ENCODE measurements at regions not wholly inside any gene's neighbourhood (a gene's known extent, or its start where the extent isn't known, plus 50 kb on each side); places are given as distances from the start of the nearest gene placed in this dataset.

GRCh38 chr5:61974680-61975079 lies 331.3 kb upstream of the KIF2A start:
- DNase-seq = no peak

DNA sequence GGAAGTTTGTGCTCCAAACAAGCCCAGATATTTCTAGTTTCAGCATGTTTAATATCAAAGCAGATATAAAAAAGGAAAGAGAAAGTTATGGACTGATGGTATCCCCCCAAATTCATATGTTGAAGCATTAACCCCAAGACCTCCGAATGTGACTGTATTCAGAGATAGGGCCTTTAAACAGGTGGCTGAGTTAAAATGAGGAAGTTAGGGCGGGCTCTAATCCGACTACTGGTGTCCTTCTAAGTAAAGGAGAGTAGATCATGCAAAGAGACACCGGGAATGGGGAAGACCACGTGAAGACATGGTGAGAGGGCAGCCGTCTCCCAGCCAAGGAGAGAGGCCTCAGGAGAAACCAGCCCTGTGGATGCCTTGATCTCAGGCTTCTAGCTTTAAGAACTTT lies 324.1 kb upstream of the KIF2A start:
- DNase-seq = no peak

DNA sequence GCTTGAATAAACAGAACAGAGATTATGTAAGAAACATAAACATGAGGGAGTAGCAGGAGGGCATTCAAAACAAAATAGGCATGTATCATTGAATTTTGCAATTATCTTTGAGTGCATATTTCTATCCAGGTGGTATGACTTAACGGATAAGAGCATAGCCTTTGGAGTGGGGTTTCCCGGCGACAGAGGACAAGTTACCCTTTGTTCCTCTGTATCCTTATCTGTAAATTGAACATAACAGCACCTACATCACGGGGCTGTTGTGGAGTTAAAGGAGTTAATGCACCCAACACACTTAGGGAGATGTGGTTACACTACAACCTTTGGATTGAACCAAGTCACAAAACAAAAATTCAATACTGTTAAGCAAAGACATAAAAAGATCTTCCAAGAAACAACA lies 314.6 kb upstream of the KIF2A start:
- DNase-seq = no peak

DNA sequence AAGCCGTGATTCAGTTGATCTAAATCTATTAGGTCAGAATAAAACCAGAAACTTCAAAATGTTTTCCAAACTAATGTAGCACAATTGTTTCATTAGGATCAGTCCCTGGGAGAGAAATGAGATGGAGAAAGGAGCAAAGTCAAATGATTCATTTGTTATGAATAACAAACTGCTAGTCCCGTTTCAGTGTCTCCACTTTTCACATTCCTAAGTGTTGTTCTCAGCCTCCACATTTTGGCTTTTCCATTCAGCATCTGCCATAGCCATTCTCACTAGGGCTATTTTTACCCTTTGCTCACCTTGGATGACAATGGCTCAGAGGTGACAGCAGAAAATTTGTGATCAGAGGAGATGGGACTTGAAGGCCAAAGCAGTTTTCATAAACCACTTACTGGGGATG lies 314.1 kb upstream of the KIF2A start:
- DNase-seq = no peak

DNA sequence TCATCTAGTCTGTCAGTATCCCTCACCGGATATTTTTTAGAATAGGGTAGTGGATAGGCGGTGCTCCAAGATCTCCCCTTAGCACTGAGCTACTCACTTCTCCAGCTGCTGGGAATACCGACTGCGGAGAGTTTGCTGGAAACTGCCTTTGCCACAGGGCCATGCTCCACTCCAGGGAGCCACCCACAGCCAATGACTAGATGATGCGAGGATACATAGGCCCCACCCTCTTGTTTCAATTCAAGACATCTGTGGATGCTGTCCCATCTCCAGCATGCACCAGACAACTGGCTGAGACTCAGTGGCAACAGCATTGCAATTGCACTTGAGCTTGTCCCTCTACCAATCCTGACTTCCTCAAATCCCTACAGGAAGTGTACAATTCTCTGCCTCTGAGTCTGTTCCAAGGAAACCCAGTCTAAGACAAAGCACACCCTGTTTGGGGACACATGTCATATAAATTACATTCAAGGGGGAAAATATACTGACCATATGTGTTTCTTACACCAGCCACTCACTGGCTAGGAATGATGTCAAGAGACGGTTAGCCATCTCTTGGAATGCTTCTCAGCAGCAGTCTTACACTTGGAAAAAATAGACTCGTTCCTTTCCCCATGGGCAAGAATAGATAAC lies 312.6 kb upstream of the KIF2A start:
- no peak for DNase-seq

GRCh38 chr5:61994171-61994570 lies 311.8 kb upstream of the KIF2A start:
- DNase-seq = no peak

DNA sequence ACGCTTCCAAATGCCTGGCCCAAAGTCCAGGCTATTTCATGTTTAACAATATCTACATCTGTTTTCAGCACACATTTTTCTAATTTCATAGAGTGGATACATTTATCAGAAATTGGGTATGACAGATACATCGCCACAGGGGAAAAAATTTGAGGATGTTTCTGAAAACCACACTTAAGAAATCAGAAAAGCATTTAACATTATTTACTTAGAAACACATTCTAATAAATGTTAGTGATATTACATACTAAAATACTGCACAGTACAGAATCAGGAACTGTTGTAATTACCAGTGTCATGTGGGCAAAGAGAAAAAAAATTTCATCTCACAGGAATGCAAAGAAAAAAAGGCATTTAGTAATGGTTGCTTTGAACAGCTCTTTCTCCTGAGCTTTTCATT lies 310.5 kb upstream of the KIF2A start:
- no peak for DNase-seq

DNA sequence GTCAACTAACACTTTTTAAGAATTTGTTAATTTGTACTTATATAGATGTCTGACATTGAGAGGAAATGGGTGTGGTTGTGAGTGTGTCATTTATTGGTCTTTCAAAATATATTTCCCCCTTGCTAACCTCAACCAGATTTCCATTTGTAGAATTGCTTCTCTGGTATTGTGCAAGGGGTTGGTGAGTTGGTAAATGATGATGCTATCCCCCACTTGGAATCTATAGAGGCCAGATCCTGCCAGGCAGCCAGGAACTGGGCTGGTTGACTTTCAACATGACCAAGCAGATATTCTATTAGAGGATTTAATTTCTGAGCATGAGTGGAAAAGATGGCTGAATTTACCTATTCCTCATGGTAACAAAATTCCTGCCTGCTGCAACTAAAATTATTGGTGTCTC lies 306.6 kb upstream of the KIF2A start:
- no peak for DNase-seq

DNA sequence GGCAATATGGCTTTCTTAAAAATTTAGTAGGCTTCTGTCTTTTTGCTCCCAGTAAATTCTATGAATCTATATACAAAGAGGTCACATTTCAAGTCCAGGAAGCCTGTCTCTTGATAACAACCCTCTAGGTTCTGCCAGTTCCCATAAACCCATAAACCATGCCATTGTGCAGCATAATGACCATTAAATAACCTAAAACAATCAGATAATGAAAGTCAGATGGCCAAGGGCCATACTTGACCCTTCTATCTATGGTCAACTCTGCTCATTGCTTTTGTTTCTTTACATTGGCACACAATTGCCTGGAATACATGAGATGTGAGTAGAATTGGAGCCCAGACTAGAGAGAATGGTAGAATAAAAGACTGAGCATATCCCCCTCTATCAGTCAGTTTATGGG lies 305.4 kb upstream of the KIF2A start:
- no peak for DNase-seq

DNA sequence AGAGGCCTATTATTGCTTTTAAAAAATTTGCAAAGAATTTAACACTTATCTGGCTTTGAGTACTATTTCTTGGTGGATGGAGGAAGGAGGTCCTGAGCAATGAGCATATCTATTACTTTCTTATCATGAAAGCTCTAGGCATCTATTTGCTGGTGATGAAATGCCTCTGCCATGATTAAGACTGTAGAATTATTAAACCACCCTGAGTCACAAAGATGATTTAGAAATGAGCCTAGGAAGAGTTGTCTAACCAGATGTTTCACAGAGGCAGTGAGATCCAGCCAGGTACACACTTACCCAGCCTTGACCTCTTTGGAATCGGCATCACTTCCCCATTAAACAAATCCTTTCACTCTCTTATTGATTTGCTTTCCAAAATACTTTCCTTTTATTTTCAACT lies 304.4 kb upstream of the KIF2A start:
- DNase-seq = no peak

DNA sequence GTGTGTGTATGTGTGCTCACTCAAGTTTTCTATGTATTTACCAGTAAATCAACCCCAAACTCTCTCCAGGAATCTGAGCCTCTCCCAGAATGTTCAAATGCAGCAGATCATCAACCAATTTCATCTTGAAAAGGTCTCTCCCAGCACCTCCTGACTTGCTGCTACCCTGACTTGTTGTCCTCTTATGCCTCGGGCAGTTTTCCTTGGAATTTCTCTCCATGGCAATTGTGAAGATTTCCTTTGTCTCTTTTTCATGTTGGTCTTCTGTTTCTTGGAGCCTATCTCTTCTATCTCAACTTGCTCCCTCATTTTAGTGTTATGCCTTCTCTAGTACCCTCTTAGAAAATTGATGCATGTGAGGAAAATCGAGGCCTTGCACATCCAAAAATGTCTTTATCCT lies 303.6 kb upstream of the KIF2A start:
- DNase-seq = no peak

GRCh38 chr5:62005551-62005950 lies 300.5 kb upstream of the KIF2A start:
- DNase-seq = no peak

DNA sequence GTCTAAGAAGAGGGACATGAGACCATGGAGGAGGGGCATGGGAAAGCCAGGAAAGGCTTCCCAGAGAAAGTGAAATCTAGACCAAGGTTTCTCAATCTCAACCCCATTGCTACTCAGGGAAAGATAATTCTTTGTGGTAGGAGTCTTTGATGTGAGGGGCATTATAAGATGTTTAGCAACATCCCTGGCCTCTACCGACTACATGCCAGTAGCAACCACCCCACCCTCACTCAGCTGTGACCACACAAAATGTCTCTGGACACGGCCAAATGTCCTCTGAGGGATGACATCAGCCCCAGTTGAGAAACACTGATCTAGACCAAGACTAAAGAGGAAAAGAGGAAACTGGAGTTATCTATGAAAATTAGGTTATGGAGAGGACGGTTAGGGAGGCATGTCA lies 298.5 kb upstream of the KIF2A start:
- no peak for DNase-seq

DNA sequence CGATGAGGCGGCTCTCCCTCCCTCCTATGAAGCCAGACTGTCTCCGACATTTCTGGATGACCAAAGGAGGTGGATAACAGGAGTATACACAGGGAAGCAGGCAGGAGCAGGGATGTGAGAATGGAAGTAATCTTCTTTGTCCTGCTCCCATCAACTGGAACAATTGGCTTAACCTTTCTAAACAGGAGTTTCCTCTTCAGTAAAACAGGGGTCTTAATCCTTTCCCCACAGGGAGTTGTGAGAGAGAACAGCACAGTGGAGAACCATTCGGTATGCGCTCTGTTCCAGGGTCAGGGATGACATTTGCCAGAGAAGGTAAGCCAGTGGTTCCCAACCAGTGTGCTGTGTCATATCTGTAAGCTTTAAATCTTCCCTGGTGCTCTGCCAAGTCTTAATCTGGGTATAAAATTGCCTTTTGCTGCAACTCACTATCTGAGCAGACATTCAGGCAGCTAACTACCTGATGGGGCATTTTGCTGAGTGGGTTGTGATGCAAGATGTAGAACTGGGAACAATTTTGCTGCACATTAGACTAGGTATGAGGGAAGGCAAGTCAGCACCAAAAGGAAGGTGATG lies 294.8 kb upstream of the KIF2A start:
- DNase-seq = no peak

DNA sequence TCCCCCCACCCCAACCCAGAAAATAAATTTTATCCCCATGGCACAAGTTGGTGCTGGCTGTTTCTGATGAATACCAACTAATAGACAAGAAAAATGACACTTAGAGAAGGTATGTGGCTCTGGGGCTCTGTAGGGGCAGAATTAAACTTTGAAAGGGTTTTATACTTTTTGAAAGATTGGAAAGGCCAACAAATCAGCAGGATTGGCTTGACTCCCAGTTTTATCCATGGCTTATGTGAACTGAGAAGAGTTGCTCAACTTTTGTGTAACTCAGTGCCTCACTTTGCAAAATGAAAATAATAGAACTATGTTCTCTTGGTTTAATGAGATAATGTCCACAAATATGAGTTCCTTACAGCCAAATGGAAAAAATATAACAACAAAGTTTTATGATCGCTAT lies 288.9 kb upstream of the KIF2A start:
- no peak for DNase-seq

- DNase-seq = no peak
Observed at GRCh38 chr5:62029303-62029702, 276.7 kb upstream of the KIF2A start.

GRCh38 chr5:62030326-62030725 lies 275.7 kb upstream of the KIF2A start:
- no peak for DNase-seq

GRCh38 chr5:62038024-62038423 lies 268.0 kb upstream of the KIF2A start:
- DNase-seq = no peak

DNA sequence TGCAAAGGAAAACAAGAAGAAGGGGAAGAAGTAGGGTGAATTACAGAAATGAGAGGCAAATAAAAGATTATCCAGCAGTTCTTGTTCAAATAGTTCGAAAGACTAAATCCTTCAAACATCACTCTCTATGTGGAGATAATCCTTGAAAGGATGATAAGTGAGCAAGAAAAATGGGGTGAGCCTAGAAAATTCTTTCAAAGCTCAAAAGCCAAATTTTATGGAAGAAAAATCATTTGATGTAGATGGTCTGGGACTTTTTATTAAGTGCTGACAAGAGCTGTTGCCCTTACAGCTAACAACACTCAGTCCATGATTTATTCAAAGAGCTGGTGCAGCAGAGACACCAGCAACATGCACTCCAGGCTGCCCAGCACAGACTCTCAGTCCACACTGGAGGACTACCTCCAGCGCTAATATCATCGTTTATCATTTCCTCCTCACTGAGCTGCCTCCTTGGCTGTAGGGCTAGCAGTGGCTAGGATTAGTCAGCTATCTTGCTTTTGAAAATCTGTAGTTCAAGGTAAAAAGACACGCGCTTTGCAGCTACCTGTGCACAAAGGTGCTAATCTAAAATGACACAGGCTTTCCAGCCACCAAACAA lies 264.8 kb upstream of the KIF2A start:
- no peak for DNase-seq

GRCh38 chr5:62042007-62042406 lies 264.0 kb upstream of the KIF2A start:
- no peak for DNase-seq

GRCh38 chr5:62043289-62044280 lies 262.4 kb upstream of the KIF2A start:
- DNase-seq = no peak

DNA sequence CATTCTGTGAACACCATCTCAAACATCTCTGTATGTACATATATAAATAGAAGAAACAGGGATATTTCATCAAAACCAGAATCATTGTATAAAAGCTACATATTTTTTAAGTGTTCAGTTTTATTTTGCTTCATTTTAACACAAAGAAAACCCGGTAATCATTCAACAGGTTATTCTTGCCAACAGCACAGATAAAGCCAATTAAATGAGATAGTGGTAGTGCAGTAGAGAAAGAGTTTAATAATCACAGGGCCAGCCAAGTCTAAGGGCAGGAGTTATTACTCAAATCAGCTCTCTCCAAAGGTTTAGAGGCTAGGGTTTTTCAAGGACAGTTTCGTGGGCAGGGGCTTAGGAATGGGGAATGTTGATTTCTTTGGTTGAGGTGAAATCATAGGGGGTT lies 261.0 kb upstream of the KIF2A start:
- DNase-seq = no peak

DNA sequence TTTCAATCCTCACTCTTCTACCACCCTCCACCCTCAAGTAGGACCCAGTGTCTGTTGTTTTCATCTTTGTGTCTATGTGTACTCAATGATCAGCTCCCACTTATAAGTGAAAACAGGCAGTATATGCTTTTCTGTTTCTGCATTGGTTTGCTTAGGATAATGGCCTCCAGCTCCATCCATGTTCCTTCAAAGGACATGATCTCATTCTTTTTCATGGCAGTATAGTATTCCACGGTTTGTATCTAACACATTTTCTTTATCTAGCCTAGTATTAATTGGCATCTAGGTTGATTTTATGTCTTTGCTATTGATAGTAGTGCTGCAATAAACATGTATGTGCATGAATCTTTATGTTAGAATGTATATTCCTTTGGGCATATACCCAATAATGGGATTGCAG lies 259.8 kb upstream of the KIF2A start:
- DNase-seq = no peak

DNA sequence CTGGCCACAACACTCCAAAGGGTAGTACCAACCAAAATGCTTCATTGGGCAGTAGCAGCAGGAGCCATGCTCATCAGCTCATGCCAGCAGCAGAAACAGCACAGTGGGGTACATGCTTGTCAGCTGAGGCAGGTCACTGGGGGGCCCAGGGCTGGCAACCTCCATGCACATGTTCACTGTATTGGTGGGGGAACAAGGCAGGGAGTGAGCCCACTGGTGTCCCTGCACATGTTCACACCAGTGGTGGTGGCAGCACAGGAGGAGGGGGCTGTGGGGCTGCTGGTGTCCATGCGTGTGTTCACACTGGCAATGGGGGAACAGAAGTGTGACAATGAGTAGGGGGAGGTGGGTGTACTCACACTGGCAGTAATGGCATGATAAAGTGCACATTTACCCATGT lies 254.3 kb upstream of the KIF2A start:
- no peak for DNase-seq

All from stimulated activated CD4-positive, alpha-beta T cell treated with anti-CD3 and anti-CD28 coated beads, Interleukin-4, amount 100 ng/mL, for 24 hours (primary cell).